Fibroblast of villous mesenchyme (primary cell): ENCODE measurements at regions not wholly inside any gene's neighbourhood (a gene's known extent, or its start where the extent isn't known, plus 50 kb on each side); places are given as distances from the start of the nearest gene placed in this dataset.

Experiments used
- DNase-seq: peaks from one replicate; pipeline ENCODE4 v3.0.0-alpha.2; 2010; ENCODE audit warnings: low read depth
- H3K4me3 ChIP-seq: 2 replicates; pipeline ENCODE4 v1.5.1; 2011; ENCODE audit warnings: low read depth, mild to moderate bottlenecking, low read length
- TF ChIP-seq, protein P1 (sequence below): IDR thresholded peaks from 2 replicates; pipeline ENCODE4 v1.5.1; 2012; ENCODE audit warnings: low read depth, mild to moderate bottlenecking, low read length; ENCODE audit not compliant: insufficient read depth

DNA sequence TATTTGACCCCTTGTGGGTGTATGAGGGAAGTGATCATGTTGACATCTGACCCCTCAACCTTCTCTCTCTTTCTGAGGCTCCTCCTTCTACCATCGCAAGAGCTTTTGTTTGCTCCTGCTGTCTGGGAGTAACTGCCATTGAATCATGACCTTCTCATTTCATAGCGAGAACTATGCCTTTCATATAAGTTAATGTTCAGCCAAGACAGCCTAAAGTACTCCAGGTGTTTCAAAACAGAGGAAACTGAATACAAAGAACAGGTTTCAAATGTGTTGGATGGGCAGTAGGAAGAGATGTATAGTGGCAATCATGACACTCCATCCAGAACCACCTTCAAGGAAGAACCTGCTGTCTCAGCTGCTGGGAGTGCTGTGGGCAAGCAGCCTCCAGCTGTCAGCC lies 403.1 kb downstream of the MID1IP1 start:
- DNase-seq: no peak
- H3K4me3 ChIP-seq: no peak overlapping the region
- TF ChIP-seq, protein P1, sequence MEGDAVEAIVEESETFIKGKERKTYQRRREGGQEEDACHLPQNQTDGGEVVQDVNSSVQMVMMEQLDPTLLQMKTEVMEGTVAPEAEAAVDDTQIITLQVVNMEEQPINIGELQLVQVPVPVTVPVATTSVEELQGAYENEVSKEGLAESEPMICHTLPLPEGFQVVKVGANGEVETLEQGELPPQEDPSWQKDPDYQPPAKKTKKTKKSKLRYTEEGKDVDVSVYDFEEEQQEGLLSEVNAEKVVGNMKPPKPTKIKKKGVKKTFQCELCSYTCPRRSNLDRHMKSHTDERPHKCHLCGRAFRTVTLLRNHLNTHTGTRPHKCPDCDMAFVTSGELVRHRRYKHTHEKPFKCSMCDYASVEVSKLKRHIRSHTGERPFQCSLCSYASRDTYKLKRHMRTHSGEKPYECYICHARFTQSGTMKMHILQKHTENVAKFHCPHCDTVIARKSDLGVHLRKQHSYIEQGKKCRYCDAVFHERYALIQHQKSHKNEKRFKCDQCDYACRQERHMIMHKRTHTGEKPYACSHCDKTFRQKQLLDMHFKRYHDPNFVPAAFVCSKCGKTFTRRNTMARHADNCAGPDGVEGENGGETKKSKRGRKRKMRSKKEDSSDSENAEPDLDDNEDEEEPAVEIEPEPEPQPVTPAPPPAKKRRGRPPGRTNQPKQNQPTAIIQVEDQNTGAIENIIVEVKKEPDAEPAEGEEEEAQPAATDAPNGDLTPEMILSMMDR: no peak

GRCh38 chrX:39204945-39205344 lies 403.7 kb downstream of the MID1IP1 start:
- no peak for DNase-seq

GRCh38 chrX:39205467-39205866 lies 404.2 kb downstream of the MID1IP1 start:
- TF ChIP-seq, protein P1: no peak
- no peak overlapping the region for H3K4me3 ChIP-seq
- DNase-seq: no peak

More at GRCh38 chrX:39204945-39205344, 403.7 kb downstream of the MID1IP1 start:
- H3K4me3 ChIP-seq: no peak overlapping the region
- TF ChIP-seq, protein P1: no peak

- no peak overlapping the region for H3K4me3 ChIP-seq
- DNase-seq: no peak
- TF ChIP-seq, protein P1: no peak
These were observed 405.3 kb downstream of the MID1IP1 start for GRCh38 chrX:39206399-39207145.

GRCh38 chrX:39211501-39211900 lies 410.2 kb downstream of the MID1IP1 start:
- no peak for DNase-seq
- H3K4me3 ChIP-seq: no peak overlapping the region
- TF ChIP-seq, protein P1: no peak

DNA sequence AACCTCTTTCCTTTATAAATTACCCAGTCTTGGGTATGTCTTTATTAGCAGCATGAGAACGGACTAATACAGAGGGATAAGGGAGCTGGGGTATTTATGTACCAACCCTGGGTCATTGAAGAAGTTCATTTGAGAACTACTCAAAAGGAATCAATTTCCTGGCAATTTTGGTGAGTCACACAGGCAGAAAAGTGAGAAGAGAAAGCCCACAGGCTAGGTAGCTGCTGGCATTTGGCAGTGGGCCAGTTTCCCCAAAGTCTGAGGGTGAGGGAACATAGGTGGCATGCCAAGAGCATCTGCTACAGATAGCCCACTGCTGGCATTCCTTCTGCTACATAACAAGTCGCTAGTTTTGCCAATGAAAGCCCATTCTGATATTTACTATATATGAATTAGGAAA lies 411.2 kb downstream of the MID1IP1 start:
- TF ChIP-seq, protein P1: no peak
- no peak overlapping the region for H3K4me3 ChIP-seq
- no peak for DNase-seq

DNA sequence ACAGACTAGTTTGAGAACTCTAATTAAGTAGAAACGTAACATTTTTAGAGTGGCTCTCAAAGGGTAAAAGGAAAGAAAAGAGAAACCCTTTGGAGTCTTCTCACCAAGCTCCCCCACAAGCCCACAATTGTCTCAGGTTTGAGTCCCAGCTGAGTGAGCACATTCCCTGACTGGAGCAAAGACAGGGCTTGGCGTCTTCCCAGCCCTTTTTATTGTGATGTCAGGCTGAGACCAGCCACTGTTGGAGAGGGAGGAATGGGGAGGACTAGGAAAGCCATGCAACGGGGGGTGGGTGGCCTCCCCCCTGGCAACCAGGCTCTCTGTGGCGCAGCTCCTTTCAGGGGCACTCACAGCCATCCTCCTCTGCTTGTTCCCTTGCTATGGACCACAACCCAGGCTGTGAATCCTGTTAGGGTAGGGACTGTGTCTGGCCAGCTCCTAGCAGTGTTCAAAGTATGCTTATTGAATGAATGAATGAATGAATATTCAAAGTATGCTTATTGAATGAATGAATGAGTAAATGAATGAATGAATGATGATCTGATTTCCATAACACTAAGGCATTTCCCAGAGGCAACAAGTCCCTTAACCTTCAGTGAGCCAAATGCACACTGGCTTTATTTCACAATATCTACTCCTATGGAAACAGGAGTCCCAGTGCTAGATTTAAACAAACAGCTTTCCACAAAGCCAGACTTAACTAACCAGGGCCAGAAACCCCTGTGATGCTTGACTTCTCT lies 413.3 kb downstream of the MID1IP1 start:
- no peak for DNase-seq
- TF ChIP-seq, protein P1: no peak
- no peak overlapping the region for H3K4me3 ChIP-seq
